ENCODE measurements at regions not wholly inside any gene's neighbourhood (a gene's known extent, or its start where the extent isn't known, plus 50 kb on each side); places are given as distances from the start of the nearest gene placed in this dataset.

- H3K4me3 ChIP-seq (ENCODE audit: low read depth, low read length) = no peak overlapping the region
- no peaks in the 10 kb centered on the region for H3K27me3 ChIP-seq (ENCODE audit: control insufficient read depth, insufficient read depth, low read length)
- no peaks in the 10 kb centered on the region for H3K4me1 ChIP-seq (ENCODE audit: control insufficient read depth, insufficient read depth, low read length)
- no peaks in the 10 kb centered on the region for H3K36me3 ChIP-seq (ENCODE audit: control insufficient read depth, insufficient read depth, low read length)
- 100% methylated on average over 1 of the region's 6 CpGs for WGBS (ENCODE audit: insufficient coverage)
- H3K27ac ChIP-seq (ENCODE audit: low read depth, low read length) = no peak overlapping the region
- H3K9me3 ChIP-seq (ENCODE audit: control insufficient read depth, insufficient read depth, low read length) = no peaks in the 10 kb centered on the region
- DNase-seq (ENCODE audit: low read depth in 4 of 6, low spot score in 6 of 6) = no peak
Measured at GRCh38 chr2:5782103-5782502, 89.9 kb downstream of the SOX11 start.

- peaks cover 8% of the 10 kb centered on the region for H3K9me3 ChIP-seq (ENCODE audit: control insufficient read depth, insufficient read depth, low read length)
Measured at GRCh38 chr2:5788447-5788846, 96.3 kb downstream of the SOX11 start.

DNA sequence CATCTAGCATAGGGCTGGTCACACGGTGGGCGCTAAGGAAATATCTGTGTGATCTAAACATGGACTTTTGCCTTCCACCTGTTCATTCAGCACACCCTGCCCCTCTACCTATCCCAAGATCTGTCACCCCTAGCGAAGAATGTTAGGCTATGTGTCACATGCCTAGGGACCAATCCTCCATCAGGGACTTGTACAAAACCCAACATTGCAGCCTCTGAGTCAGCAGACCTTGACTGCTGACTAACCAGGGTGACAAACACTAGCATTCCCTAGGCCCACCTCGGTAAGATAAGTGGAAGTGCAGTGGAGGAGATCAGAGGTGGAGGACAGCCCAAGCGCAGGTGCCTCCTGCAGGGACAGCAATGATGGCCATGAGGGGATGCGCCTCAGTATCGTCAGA, 99.2 kb downstream of the SOX11 start:
- no peaks in the 10 kb centered on the region for H3K4me1 ChIP-seq (ENCODE audit: control insufficient read depth, insufficient read depth, low read length)
- DNase-seq (ENCODE audit: low read depth in 4 of 6, low spot score in 6 of 6) = no peak
- H3K9me3 ChIP-seq (ENCODE audit: control insufficient read depth, insufficient read depth, low read length) = peaks cover 8% of the 10 kb centered on the region
- H3K27me3 ChIP-seq (ENCODE audit: control insufficient read depth, insufficient read depth, low read length) = no peaks in the 10 kb centered on the region
- 93% methylated on average over 4 of the region's 7 CpGs for WGBS (ENCODE audit: insufficient coverage)
- H3K36me3 ChIP-seq (ENCODE audit: control insufficient read depth, insufficient read depth, low read length) = no peaks in the 10 kb centered on the region
- H3K4me3 ChIP-seq (ENCODE audit: low read depth, low read length) = no peak overlapping the region
- no peak overlapping the region for H3K27ac ChIP-seq (ENCODE audit: low read depth, low read length)

More at GRCh38 chr2:5788447-5788846, 96.3 kb downstream of the SOX11 start:
- Histone ChIP-seq H3K36me3 (ENCODE audit: control insufficient read depth, insufficient read depth, low read length) (no peaks in the 10 kb centered on the region), H3K27me3 (ENCODE audit: control insufficient read depth, insufficient read depth, low read length) (no peaks in the 10 kb centered on the region), H3K4me1 (ENCODE audit: control insufficient read depth, insufficient read depth, low read length) (no peaks in the 10 kb centered on the region), H3K27ac (ENCODE audit: low read depth, low read length) (no peak overlapping the region), H3K4me3 (ENCODE audit: low read depth, low read length) (no peak overlapping the region)
- no peak for DNase-seq (ENCODE audit: low read depth in 4 of 6, low spot score in 6 of 6)

DNA sequence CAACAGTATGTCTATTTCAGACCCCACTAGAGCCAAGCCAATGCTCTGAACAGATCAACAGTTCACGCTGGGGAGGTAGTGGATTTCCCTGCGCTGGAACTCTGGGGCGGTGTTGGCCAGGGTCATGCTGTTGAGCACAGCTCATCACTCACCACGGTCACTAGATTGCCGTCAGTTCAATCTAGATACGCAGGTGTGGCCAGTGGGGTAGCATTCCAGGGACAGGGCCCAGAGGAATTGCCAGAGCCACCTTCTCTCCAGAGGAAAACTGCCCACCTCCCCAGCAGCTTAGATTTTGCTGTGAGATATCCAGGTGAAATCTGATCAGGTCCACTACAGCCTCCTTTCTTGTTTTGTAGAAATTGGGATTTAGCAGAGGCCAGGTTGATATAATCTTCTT, 101.8 kb downstream of the SOX11 start:
- Histone ChIP-seq H3K27me3 (ENCODE audit: control insufficient read depth, insufficient read depth, low read length) (no peaks in the 10 kb centered on the region), H3K9me3 (ENCODE audit: control insufficient read depth, insufficient read depth, low read length) (peaks cover 6% of the 10 kb centered on the region), H3K4me3 (ENCODE audit: low read depth, low read length) (no peak overlapping the region), H3K4me1 (ENCODE audit: control insufficient read depth, insufficient read depth, low read length) (no peaks in the 10 kb centered on the region), H3K27ac (ENCODE audit: low read depth, low read length) (no peak overlapping the region), H3K36me3 (ENCODE audit: control insufficient read depth, insufficient read depth, low read length) (no peaks in the 10 kb centered on the region)
- 94% methylated on average over 6 of the region's 6 CpGs for WGBS (ENCODE audit: insufficient coverage)
- DNase-seq (ENCODE audit: low read depth in 4 of 6, low spot score in 6 of 6) = no peak

GRCh38 chr2:5798084-5798483, 105.9 kb downstream of the SOX11 start:
- Histone ChIP-seq H3K27me3 (ENCODE audit: control insufficient read depth, insufficient read depth, low read length) (no peaks in the 10 kb centered on the region), H3K9me3 (ENCODE audit: control insufficient read depth, insufficient read depth, low read length) (peaks cover 6% of the 10 kb centered on the region), H3K4me3 (ENCODE audit: low read depth, low read length) (no peak overlapping the region), H3K27ac (ENCODE audit: low read depth, low read length) (no peak overlapping the region), H3K36me3 (ENCODE audit: control insufficient read depth, insufficient read depth, low read length) (no peaks in the 10 kb centered on the region), H3K4me1 (ENCODE audit: control insufficient read depth, insufficient read depth, low read length) (no peaks in the 10 kb centered on the region)
- DNase-seq (ENCODE audit: low read depth in 4 of 6, low spot score in 6 of 6) = no peak
- no CpG with 5 or more reads among the region's 4 CpGs for WGBS (ENCODE audit: insufficient coverage)

DNA sequence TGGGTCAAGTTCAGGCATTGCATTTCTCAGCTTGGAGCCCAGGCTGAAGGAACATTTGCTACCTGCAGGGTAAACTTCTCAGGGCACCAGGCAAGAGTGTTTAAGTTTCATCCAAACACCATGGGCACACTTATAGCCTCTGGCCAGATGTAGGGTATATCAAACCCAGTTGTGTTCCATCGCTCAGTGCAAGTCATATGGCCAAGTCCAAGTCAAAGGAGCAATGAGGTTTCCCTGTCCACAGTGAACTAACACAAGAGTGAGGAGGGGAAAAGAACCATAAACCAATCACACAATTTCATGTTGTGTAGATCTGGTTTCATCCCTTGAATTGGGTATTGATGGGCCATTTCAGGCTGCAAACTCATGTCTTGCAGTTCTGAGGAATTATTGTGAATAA, 107.2 kb downstream of the SOX11 start:
- no CpG with 5 or more reads among the region's 1 CpG for WGBS (ENCODE audit: insufficient coverage)
- no peak overlapping the region for H3K27ac ChIP-seq (ENCODE audit: low read depth, low read length)
- no peak overlapping the region for H3K4me3 ChIP-seq (ENCODE audit: low read depth, low read length)
- H3K36me3 ChIP-seq (ENCODE audit: control insufficient read depth, insufficient read depth, low read length) = no peaks in the 10 kb centered on the region
- peaks cover 6% of the 10 kb centered on the region for H3K9me3 ChIP-seq (ENCODE audit: control insufficient read depth, insufficient read depth, low read length)
- no peaks in the 10 kb centered on the region for H3K27me3 ChIP-seq (ENCODE audit: control insufficient read depth, insufficient read depth, low read length)
- no peak for DNase-seq (ENCODE audit: low read depth in 4 of 6, low spot score in 6 of 6)
- no peaks in the 10 kb centered on the region for H3K4me1 ChIP-seq (ENCODE audit: control insufficient read depth, insufficient read depth, low read length)

GRCh38 chr2:5803547-5803946, 111.4 kb downstream of the SOX11 start:
- Histone ChIP-seq H3K36me3 (ENCODE audit: control insufficient read depth, insufficient read depth, low read length) (no peaks in the 10 kb centered on the region), H3K4me3 (ENCODE audit: low read depth, low read length) (no peak overlapping the region), H3K4me1 (ENCODE audit: control insufficient read depth, insufficient read depth, low read length) (no peaks in the 10 kb centered on the region), H3K27me3 (ENCODE audit: control insufficient read depth, insufficient read depth, low read length) (no peaks in the 10 kb centered on the region), H3K9me3 (ENCODE audit: control insufficient read depth, insufficient read depth, low read length) (peaks cover 6% of the 10 kb centered on the region), H3K27ac (ENCODE audit: low read depth, low read length) (no peak overlapping the region)
- DNase-seq (ENCODE audit: low read depth in 4 of 6, low spot score in 6 of 6) = no peak
- 31% methylated on average over 2 of the region's 8 CpGs for WGBS (ENCODE audit: insufficient coverage)

GRCh38 chr2:5818961-5819600, 126.9 kb downstream of the SOX11 start:
- no peak overlapping the region for H3K4me3 ChIP-seq (ENCODE audit: low read depth, low read length)
- H3K36me3 ChIP-seq (ENCODE audit: control insufficient read depth, insufficient read depth, low read length) = no peaks in the 10 kb centered on the region

DNA sequence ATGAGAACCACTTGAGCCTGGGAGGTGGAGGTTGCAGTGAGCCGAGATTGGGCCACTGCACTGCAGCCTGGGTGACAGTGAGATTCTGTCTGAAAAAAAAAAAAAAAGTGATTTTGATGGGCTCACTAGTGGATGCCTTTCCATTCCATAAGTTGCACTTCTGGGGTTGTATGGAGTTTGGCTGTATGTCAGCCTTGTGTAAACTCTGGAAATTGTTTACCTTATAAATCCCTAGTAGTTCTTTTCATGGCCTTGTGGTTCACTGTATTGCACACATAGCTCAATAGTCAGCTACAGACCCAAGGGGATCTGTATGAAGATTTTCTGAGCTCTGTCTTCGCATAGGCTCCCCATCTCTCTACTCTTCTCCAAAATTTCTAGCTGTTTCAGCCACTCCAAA, 131.9 kb downstream of the SOX11 start:
- no peak for DNase-seq (ENCODE audit: low read depth in 4 of 6, low spot score in 6 of 6)
- Histone ChIP-seq H3K27ac (ENCODE audit: low read depth, low read length) (no peak overlapping the region), H3K4me3 (ENCODE audit: low read depth, low read length) (no peak overlapping the region), H3K4me1 (ENCODE audit: control insufficient read depth, insufficient read depth, low read length) (no peaks in the 10 kb centered on the region), H3K9me3 (ENCODE audit: control insufficient read depth, insufficient read depth, low read length) (no peaks in the 10 kb centered on the region), H3K36me3 (ENCODE audit: control insufficient read depth, insufficient read depth, low read length) (no peaks in the 10 kb centered on the region), H3K27me3 (ENCODE audit: control insufficient read depth, insufficient read depth, low read length) (no peaks in the 10 kb centered on the region)
- WGBS (ENCODE audit: insufficient coverage) = 100% methylated on average over 1 of the region's 2 CpGs

More at GRCh38 chr2:5818961-5819600, 126.9 kb downstream of the SOX11 start:
- no peaks in the 10 kb centered on the region for H3K4me1 ChIP-seq (ENCODE audit: control insufficient read depth, insufficient read depth, low read length)
- no CpG with 5 or more reads among the region's 3 CpGs for WGBS (ENCODE audit: insufficient coverage)
- no peak overlapping the region for H3K27ac ChIP-seq (ENCODE audit: low read depth, low read length)
- DNase-seq (ENCODE audit: low read depth in 4 of 6, low spot score in 6 of 6) = no peak
- H3K9me3 ChIP-seq (ENCODE audit: control insufficient read depth, insufficient read depth, low read length) = no peaks in the 10 kb centered on the region
- no peaks in the 10 kb centered on the region for H3K27me3 ChIP-seq (ENCODE audit: control insufficient read depth, insufficient read depth, low read length)

- WGBS (ENCODE audit: insufficient coverage) = 88% methylated on average over 1 of the region's 1 CpG
Measured at GRCh38 chr2:5825686-5826085, 133.5 kb downstream of the SOX11 start.

More at GRCh38 chr2:5825686-5826085, 133.5 kb downstream of the SOX11 start:
- Histone ChIP-seq H3K9me3 (ENCODE audit: control insufficient read depth, insufficient read depth, low read length) (no peaks in the 10 kb centered on the region), H3K4me3 (ENCODE audit: low read depth, low read length) (no peak overlapping the region), H3K27me3 (ENCODE audit: control insufficient read depth, insufficient read depth, low read length) (no peaks in the 10 kb centered on the region), H3K27ac (ENCODE audit: low read depth, low read length) (no peak overlapping the region), H3K36me3 (ENCODE audit: control insufficient read depth, insufficient read depth, low read length) (no peaks in the 10 kb centered on the region), H3K4me1 (ENCODE audit: control insufficient read depth, insufficient read depth, low read length) (no peaks in the 10 kb centered on the region)
- DNase-seq (ENCODE audit: low read depth in 4 of 6, low spot score in 6 of 6) = no peak

All from spinal cord (tissue), 9 donors.